ENCODE measurements at regions not wholly inside any gene's neighbourhood (a gene's known extent, or its start where the extent isn't known, plus 50 kb on each side); places are given as distances from the start of the nearest gene placed in this dataset.

DNA sequence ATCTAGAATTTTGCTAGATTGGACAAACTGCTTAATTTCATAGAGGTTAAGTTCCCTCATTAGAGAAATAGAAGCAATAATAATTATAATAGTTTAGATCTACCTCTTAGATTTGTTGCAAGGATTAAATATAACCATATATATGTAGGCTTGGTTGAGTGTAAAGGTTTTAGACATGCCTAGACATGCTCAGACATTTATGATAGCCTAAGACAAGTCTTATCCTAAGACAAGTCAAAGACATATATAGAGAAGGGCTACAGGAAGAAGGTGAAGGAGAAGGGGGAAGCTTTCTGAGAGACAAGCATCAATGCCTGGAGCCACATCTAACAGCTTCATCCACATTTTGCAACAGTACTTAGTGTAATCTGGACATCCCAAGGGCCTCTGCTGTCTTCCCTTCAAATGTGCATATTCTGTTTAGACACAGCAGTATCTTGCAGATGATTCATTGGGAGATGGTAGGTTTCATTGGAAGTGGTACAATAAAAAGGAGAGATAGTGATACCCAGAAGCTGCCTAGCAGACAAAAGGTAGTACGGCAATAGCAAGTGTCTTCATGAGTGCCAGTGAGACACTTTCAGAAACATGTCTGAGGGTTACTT lies 146.5 kb downstream of the HGF start:
- Histone ChIP-seq H3K4me1 (replicated peaks in 1 of 2) (no peaks in the 10 kb centered on the region), H3K9me3 (replicated peaks in 1 of 3) (no peaks in the 10 kb centered on the region), H3K27me3 (no peaks in the 10 kb centered on the region), H3K4me3 (no peak overlapping the region), H3K27ac (no peak overlapping the region), H3K36me3 (replicated peaks in 1 of 2) (no peaks in the 10 kb centered on the region)
- intact Hi-C loops (cut with DNase I) = no loop called here
- no peak for DNase-seq
- TF ChIP-seq, protein P1, sequence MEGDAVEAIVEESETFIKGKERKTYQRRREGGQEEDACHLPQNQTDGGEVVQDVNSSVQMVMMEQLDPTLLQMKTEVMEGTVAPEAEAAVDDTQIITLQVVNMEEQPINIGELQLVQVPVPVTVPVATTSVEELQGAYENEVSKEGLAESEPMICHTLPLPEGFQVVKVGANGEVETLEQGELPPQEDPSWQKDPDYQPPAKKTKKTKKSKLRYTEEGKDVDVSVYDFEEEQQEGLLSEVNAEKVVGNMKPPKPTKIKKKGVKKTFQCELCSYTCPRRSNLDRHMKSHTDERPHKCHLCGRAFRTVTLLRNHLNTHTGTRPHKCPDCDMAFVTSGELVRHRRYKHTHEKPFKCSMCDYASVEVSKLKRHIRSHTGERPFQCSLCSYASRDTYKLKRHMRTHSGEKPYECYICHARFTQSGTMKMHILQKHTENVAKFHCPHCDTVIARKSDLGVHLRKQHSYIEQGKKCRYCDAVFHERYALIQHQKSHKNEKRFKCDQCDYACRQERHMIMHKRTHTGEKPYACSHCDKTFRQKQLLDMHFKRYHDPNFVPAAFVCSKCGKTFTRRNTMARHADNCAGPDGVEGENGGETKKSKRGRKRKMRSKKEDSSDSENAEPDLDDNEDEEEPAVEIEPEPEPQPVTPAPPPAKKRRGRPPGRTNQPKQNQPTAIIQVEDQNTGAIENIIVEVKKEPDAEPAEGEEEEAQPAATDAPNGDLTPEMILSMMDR (IDR thresholded peaks at IDR 0.05) = no peak
- TF ChIP-seq POLR2A (IDR thresholded peaks at IDR 0.05) = no peak
- WGBS, 4 donors = 94 to 100% (median 94%) methylated on average over 1 of the region's 1 CpG

DNA sequence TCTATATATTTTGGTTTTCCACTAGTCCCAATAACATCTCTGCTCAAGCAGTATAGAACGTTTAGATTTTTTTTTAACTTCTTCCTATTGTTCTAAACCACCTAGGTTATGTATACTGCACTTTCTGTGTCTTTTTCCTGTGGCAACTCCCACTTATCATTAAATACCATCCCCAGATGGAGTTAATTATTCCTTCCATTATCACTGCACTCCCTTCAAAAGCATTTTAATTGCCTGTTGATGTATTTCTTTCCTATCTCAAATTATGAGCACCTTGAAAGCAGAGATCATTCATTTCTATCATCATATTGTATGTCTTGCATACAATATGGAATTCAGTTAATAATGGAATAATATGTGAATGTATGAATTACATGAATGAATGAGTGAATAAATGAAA lies 148.0 kb downstream of the HGF start:
- 32 to 47% (median 44%) methylated on average over 1 of the region's 1 CpG for WGBS, 4 donors
- Histone ChIP-seq H3K9me3 (replicated peaks in 1 of 3) (no peaks in the 10 kb centered on the region), H3K36me3 (replicated peaks in 1 of 2) (no peaks in the 10 kb centered on the region), H3K27me3 (no peaks in the 10 kb centered on the region), H3K4me3 (no peak overlapping the region), H3K4me1 (replicated peaks in 1 of 2) (no peaks in the 10 kb centered on the region), H3K27ac (no peak overlapping the region)
- TF ChIP-seq, protein P1 (IDR thresholded peaks at IDR 0.05) = no peak
- TF ChIP-seq POLR2A (IDR thresholded peaks at IDR 0.05) = no peak
- intact Hi-C loops (cut with DNase I) = no loop called here
- DNase-seq = no peak

DNA sequence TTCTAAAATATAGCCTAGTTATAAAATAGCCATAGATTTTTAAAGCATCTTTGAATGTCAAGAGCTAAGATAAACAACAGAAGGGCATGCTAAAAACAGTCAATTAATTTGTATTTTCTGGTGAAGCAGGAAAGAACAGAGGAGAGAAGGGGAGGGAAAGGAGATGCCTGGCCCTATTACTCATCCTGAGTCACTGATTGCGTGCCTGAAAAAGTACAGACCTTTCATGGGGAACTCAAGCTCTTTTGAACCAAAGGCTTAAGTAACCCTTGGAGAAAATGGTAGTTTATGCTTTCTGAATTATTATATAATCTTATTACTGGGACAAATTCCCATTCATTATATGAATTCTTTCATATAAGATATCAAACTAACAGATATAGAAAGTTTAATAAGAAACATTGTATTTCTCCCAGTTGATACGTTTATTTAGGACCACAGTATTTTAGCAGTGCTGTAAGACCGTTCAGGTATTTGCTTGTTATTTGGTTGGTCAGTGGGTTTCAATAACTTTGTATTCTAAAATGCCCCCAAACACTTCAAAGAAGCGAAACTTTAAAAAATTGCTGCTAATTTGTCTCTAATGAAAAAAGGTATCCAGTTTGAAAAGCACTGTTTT lies 151.3 kb downstream of the HGF start:
- WGBS, 4 donors = 73 to 78% (median 76%) methylated on average over 4 of the region's 4 CpGs
- no peaks in the 10 kb centered on the region for H3K27me3 ChIP-seq
- no peak overlapping the region for H3K4me3 ChIP-seq
- no peaks in the 10 kb centered on the region for H3K9me3 ChIP-seq (replicated peaks in 1 of 3)
- no peak overlapping the region for H3K27ac ChIP-seq
- no peaks in the 10 kb centered on the region for H3K36me3 ChIP-seq (replicated peaks in 1 of 2)
- no peaks in the 10 kb centered on the region for H3K4me1 ChIP-seq (replicated peaks in 1 of 2)
- intact Hi-C loops (cut with DNase I) = no loop called here
- TF ChIP-seq, protein P1 (IDR thresholded peaks at IDR 0.05) = no peak
- no peak for TF ChIP-seq POLR2A (IDR thresholded peaks at IDR 0.05)
- peak in 2 of 7 donors; percentile 5 to 8 for DNase-seq

- TF ChIP-seq, protein P1 (IDR thresholded peaks at IDR 0.05) = no peak
- no peak for TF ChIP-seq POLR2A (IDR thresholded peaks at IDR 0.05)
- intact Hi-C loops (cut with DNase I) = no loop called here
- no peaks in the 10 kb centered on the region for H3K36me3 ChIP-seq (replicated peaks in 1 of 2)
- H3K9me3 ChIP-seq (replicated peaks in 1 of 3) = no peaks in the 10 kb centered on the region
- H3K27me3 ChIP-seq = no peaks in the 10 kb centered on the region
- WGBS, 4 donors = 61 to 68% (median 65%) methylated on average over 3 of the region's 3 CpGs
- no peak for DNase-seq
- no peaks in the 10 kb centered on the region for H3K4me1 ChIP-seq (replicated peaks in 1 of 2)
- H3K4me3 ChIP-seq = no peak overlapping the region
- no peak overlapping the region for H3K27ac ChIP-seq
Observed at GRCh38 chr7:81616951-81617350, 152.9 kb downstream of the HGF start.

All from adrenal gland (tissue), 9 donors.